KBM-7 (cell line): ENCODE measurements at regions not wholly inside any gene's neighbourhood (a gene's known extent, or its start where the extent isn't known, plus 50 kb on each side); places are given as distances from the start of the nearest gene placed in this dataset.
"Not testable (repeated sequence)": the region's sequence is repeated elsewhere in the genome, so short reads cannot be mapped to it uniquely, and the experiment has no call there.

Experiments used
- DNase-seq: peaks from one replicate; pipeline ENCODE4 v3.0.0-alpha.2; 2015
- in situ Hi-C: fragments of 300-500 bp; cut with MboI; formaldehyde crosslinking; loops from 2 replicates; pipeline ENCODE4 v1.14.3; 2020; ENCODE audit warnings: low sequenced_read_pairs, low pct_unique_long_range_greater_than_20kb, mixed read lengths

GRCh38 chr2:147297820-147298219 lies 547.0 kb upstream of the ACVR2A start:
- no peak for DNase-seq
- in situ Hi-C loops = no loop called here

GRCh38 chr2:147294825-147295392 lies 549.9 kb upstream of the ACVR2A start:
- no peak for DNase-seq
- in situ Hi-C loops = no loop called here

- DNase-seq = no peak
- in situ Hi-C loops = no loop called here
These were observed 550.6 kb upstream of the ACVR2A start for GRCh38 chr2:147293991-147294824.

GRCh38 chr2:147288131-147288530 lies 556.7 kb upstream of the ACVR2A start:
- in situ Hi-C loops = no loop called here
- DNase-seq = no peak

- in situ Hi-C loops = no loop called here
- no peak for DNase-seq
These were observed 568.9 kb upstream of the ACVR2A start for GRCh38 chr2:147275943-147276342.

GRCh38 chr2:147273628-147274027 lies 571.2 kb upstream of the ACVR2A start:
- in situ Hi-C loops = no loop called here
- DNase-seq = no peak

GRCh38 chr2:147273106-147273505 lies 571.7 kb upstream of the ACVR2A start:
- DNase-seq = no peak
- in situ Hi-C loops = no loop called here

GRCh38 chr2:147269581-147269980 lies 575.2 kb upstream of the ACVR2A start:
- in situ Hi-C loops = not testable (repeated sequence)

GRCh38 chr2:147260241-147260640 lies 584.6 kb upstream of the ACVR2A start:
- no peak for DNase-seq
- in situ Hi-C loops = no loop called here

More at GRCh38 chr2:147269581-147269980, 575.2 kb upstream of the ACVR2A start:
- DNase-seq = not testable (repeated sequence)

GRCh38 chr2:147255812-147256211 lies 589.0 kb upstream of the ACVR2A start:
- no peak for DNase-seq
- in situ Hi-C loops = no loop called here

- in situ Hi-C loops = no loop called here
- DNase-seq = no peak
These were observed 594.0 kb upstream of the ACVR2A start for GRCh38 chr2:147250652-147251356.

GRCh38 chr2:147247749-147248148 lies 597.1 kb upstream of the ACVR2A start:
- no peak for DNase-seq
- in situ Hi-C loops = no loop called here

GRCh38 chr2:147242445-147242844 lies 602.4 kb upstream of the ACVR2A start:
- in situ Hi-C loops = no loop called here
- no peak for DNase-seq

GRCh38 chr2:147236601-147237000 lies 608.2 kb upstream of the ACVR2A start:
- in situ Hi-C loops = no loop called here
- no peak for DNase-seq

GRCh38 chr2:147232225-147232669 lies 612.6 kb upstream of the ACVR2A start:
- DNase-seq = no peak
- in situ Hi-C loops = no loop called here

GRCh38 chr2:147231607-147232006 lies 613.2 kb upstream of the ACVR2A start:
- in situ Hi-C loops = no loop called here
- no peak for DNase-seq

- DNase-seq = no peak
- in situ Hi-C loops = no loop called here
These were observed 613.7 kb upstream of the ACVR2A start for GRCh38 chr2:147231081-147231480.

- in situ Hi-C loops = no loop called here
These were observed 617.5 kb upstream of the ACVR2A start for GRCh38 chr2:147227313-147227712.

GRCh38 chr2:147224070-147224469 lies 620.8 kb upstream of the ACVR2A start:
- no peak for DNase-seq
- in situ Hi-C loops = no loop called here

More at GRCh38 chr2:147227313-147227712, 617.5 kb upstream of the ACVR2A start:
- no peak for DNase-seq

- in situ Hi-C loops = no loop called here
- DNase-seq = no peak
These were observed 621.2 kb upstream of the ACVR2A start for GRCh38 chr2:147223553-147224060.
